HG03354 (cell line): ENCODE measurements at regions not wholly inside any gene's neighbourhood (a gene's known extent, or its start where the extent isn't known, plus 50 kb on each side); places are given as distances from the start of the nearest gene placed in this dataset.

ENCODE experiments used
- ATAC-seq: cut with Tn5 transposase; IDR thresholded peaks from one replicate; pipeline ENCODE4 v1.9.1; 2021; ENCODE audit warnings: mild to moderate bottlenecking; ENCODE audit not compliant: unreplicated experiment, poor library complexity, severe bottlenecking

- ATAC-seq: no peak
Measured at GRCh38 chr2:71856773-71857525, 290.7 kb downstream of the CYP26B1 start.

DNA sequence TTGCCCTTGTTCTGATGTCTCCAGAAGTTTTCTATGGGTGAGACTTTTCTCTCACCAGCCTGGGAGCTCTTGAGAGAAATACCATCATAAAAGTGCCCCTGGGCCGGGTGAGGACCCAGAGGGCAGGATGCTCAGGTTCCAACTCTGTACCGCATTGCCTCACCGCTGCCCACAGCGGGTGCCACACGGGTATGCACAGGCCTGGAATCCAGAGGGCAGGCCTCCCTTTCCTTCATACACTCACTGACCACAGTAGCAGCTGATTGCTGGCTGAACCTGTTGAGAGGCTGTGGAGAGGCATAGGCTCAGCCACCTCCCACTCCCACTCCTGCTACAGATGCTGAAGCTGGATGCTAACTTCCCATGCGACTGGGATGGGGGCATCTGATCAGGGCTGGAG lies 293.8 kb downstream of the CYP26B1 start:
- no peak for ATAC-seq

DNA sequence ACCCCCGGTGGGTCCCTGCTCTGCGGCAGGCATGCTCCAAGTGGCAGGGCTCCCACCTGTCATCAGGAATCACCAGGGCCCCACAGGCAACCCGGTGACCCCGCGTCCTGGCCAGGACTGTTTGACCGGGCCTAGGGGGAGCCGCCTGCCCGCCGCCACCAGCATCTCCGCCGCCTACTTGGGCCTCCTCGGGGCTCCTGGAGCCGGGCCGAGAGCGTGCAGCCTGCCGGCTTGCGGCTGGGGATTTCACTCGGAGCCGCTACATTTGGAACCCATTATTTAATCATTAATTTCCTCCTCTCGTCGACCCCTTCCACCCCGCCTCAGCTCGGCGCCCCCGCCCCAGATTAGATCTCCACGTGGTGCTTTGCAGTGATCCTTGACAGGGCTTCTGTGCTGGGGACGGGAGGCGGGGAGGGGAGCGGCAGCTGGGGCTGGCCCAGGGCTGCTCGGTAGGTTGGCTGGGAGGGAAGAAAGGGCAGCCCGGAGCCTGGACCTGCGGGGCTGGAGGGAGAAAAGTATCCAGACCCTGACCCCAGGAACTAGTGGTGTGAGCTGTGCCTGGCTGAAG lies 295.4 kb downstream of the CYP26B1 start:
- no peak for ATAC-seq

DNA sequence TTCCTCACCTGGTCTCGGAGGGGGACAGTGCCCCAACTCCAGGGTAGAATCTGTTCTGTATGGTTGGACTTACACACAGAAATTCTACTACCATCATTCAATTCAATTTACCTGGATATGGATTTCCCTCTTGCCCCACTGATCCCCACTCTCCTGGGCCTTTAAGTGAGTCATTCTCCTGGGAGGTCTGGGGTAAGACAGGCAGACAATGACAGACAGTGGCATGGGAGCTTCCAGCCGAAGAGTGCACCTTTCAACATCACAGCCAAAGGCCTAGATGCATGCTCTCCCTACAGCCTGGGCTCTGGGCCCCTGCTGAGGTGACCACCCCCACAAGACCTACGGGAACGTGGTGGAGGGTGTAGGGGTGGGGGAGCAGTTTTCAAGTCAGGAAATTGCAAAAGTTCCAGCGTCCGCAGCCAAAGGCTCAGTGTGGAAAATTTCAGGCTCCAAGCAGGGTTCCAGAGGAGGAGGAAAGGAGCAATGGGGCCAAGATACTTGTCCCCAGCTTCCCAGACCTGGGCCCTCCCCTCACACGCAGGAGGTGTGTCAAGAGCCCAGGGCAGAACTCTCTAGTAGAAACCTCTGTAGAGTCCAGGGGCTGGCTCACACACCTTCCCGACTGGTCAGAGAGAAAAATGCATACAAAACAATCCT lies 296.4 kb downstream of the CYP26B1 start:
- ATAC-seq: no peak

DNA sequence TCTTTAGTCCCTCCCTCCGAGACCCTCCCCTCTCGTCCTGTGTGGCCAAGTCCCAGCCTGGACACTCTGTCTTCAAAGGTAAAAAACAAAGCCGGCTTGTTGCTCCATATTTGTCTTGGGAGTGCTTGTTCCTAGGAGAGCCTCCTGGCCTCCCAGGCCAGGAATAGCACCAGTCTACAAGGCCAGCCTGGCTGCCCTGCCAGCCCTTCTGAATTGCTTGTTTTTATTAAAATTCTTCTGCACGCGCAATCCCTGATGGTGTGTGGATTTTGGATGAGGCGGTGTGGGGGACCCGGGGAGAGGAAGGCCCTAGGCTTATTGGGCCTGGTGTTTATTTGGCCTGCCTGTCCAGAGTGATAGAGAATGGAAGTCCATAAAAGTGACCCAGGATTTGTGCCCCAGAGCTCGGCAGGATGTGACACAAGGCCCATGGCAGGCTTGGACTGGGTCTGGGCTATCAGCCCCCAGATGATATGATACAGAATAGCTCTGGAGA lies 297.3 kb downstream of the CYP26B1 start:
- no peak for ATAC-seq

GRCh38 chr2:71849607-71850305 lies 297.9 kb downstream of the CYP26B1 start:
- no peak for ATAC-seq

DNA sequence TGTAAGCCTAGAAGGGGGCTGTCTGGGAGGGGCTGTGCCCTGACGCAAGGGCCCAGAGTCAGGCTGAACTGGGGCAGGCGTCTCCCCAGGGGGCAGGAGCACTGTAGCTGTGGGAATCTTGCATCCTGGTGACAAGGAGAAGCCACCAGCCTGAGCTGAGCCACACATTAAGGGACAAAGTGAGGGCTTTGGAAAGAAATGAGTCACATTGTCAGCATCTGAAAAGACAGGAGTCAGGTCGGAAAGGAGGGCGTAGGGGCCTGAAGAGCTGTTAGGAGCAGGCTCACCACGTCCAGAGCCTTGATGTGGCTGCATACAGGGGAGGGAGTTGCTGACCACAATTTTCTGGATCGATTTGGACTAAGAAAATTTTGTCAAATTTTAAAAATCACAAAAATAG lies 298.6 kb downstream of the CYP26B1 start:
- no peak for ATAC-seq

DNA sequence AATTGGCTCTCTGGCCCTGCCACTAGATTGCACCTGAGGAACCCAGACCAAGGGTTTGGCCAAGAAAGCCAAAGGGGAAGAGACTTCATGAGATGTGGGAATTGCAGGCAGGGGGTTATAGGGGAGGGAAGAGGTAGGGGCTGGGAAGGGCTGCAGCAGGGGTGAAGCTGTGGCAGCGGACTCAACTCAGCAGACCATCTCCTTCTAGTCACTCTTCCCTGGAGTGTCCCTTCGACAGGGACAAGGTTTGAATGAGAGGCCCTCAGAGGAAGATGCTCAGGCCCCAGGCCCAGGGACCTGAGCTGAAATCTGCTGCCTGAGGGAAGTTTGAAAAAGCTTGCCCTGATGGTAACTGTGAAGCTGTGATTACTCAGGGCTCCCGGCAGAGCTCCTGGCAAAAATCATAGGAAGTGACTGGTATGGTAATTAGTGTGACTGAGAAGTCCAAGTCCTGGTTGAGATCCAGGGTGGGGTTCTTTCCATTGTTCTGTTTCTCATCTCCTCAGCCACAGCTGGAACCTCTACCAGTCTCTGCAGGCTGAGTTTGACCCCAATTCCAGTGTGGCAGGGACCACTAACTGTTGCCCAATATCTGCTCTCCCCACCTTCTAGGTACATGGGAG lies 300.9 kb downstream of the CYP26B1 start:
- no peak for ATAC-seq

GRCh38 chr2:71846072-71846471 lies 301.6 kb downstream of the CYP26B1 start:
- ATAC-seq: no peak

DNA sequence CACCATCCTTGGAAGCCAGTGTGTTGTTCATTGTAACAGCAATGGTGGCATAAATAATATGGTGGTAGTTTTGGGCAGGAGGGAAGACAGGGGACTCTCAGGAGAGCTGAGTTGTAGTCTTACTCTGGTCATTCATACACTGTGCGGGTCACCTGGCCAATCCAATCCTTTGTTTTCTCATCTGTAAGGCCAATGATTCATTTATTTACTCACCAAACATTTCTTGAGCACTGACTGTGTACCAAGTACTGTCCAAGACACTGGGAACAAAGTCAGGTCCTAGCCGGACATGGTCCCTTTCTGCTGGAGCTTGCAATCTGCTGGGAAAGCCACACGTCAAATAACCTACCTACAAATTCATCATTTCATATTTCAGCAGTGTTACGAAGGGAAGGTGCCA lies 302.7 kb downstream of the CYP26B1 start:
- ATAC-seq: no peak

GRCh38 chr2:71843391-71843850 lies 304.2 kb downstream of the CYP26B1 start:
- ATAC-seq: no peak

DNA sequence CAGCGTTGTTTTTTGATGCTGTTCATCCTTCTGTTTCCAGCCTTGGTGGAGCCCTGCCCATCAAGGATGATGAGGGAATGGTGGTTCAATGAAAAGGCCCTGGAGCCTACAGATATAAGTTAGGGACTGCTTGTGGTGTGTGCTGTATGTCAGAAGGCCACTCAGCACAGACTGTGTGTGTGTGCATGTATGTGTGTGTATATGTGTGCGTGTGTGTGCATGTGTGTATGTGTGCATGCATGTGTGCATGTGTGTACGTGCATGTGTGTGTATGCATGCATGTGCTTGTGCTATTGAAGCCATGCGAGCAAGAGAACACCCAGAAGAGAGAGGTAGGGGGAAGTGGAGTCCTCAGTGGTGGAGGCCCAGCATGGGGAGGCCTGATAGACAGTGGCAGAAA lies 304.9 kb downstream of the CYP26B1 start:
- no peak for ATAC-seq

- ATAC-seq: no peak
Measured at GRCh38 chr2:71839826-71840225, 307.8 kb downstream of the CYP26B1 start.

GRCh38 chr2:71834796-71835195 lies 312.9 kb downstream of the CYP26B1 start:
- no peak for ATAC-seq

GRCh38 chr2:71833855-71834560 lies 313.7 kb downstream of the CYP26B1 start:
- no peak for ATAC-seq

DNA sequence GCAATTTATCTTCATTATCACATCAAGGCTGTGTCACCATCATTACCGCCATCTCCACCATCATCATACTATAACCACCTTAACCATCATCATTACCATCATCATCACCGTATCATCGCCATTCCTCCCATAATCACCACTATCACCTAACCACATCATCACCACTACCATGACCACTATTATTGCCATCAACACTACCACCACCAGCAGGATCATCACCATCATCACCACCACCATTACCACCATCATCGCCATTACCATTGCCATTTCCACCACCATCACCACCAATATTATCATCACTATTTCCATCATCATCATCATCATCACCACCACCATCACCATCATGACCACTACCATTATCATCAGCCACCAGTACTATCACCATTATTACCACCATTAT lies 314.4 kb downstream of the CYP26B1 start:
- ATAC-seq: no peak

- ATAC-seq: no peak
Measured at GRCh38 chr2:71832844-71833243, 314.8 kb downstream of the CYP26B1 start.

- no peak for ATAC-seq
Measured at GRCh38 chr2:71832388-71832787, 315.3 kb downstream of the CYP26B1 start.

DNA sequence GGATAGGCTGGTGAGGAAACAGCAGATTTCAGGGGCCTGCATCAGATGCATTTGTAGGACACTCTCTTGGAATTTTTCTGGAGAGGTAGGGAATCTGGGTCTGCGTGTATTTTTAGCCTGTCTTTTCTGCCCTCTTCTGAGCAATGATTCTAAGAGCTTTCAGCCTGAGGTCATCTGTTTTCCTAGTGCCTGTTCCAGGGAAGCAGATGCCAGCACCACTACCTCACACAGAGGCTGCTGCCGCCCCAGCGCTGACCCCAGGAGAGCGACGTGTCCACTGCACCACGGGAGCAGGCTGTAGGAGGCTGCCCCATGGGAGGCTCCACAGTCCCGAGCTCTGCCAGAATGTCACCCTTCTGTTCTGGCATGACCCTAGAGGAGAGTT lies 316.5 kb downstream of the CYP26B1 start:
- no peak for ATAC-seq
